GM12878 (cell line): ENCODE measurements at regions not wholly inside any gene's neighbourhood (a gene's known extent, or its start where the extent isn't known, plus 50 kb on each side); places are given as distances from the start of the nearest gene placed in this dataset.

ENCODE experiments used
- ATAC-seq: fragments of 200-7000 bp; cut with Tn5 transposase; 3 replicates; pipeline ENCODE4 v1.9.1; 2020; ENCODE audit warnings: mild to moderate bottlenecking, moderate library complexity
- BruUV-seq: library from RNA; stranded (reverse); fragments of 400-500 nt; replicated peaks from 2 replicates; lab custom pipeline; 2021; lab: Mats Ljungman, UMichigan
- CTCF ChIA-PET: fragments of 300-600 bp; sonication (Branson Sonifier 250); formaldehyde crosslinking; extraction: SDS; loops from one replicate; lab custom pipeline; 2021; ENCODE audit warnings: inconsistent platforms; lab: Yijun Ruan, JAX
- POLR2A ChIA-PET: fragments of 350-600 bp; formaldehyde crosslinking; extraction: SDS; loops from one replicate; lab custom pipeline; 2021; ENCODE audit warnings: inconsistent platforms; lab: Charles Lee
- RAD21 ChIA-PET: fragments of 300-600 bp; sonication (Branson Sonifier 250); formaldehyde crosslinking; loops from one replicate; lab custom pipeline; 2023; ENCODE audit warnings: antibody characterized with exemption; ENCODE audit not compliant: unreplicated experiment; lab: Charles Lee
- SMC1A ChIA-PET: fragments of 300-600 bp; sonication (Branson Sonifier 250); formaldehyde crosslinking; loops from one replicate; lab custom pipeline; 2023; ENCODE audit not compliant: unreplicated experiment, uncharacterized antibody; lab: Charles Lee
- DNase-seq: peaks from one replicate; pipeline ENCODE4 v3.0.0-alpha.2; 2011; ENCODE audit warnings: low read depth, low spot score
- FAIRE-seq: peaks from 3 replicates; lab custom pipeline; 2011; peaks lifted over from hg19 to GRCh38; lab: Jason Lieb, UNC
- H2AFZ ChIP-seq: 2 replicates; pipeline ENCODE4 v1.6.0; 2011; ENCODE audit warnings: low read depth, low read length, control low read depth; ENCODE audit not compliant: control insufficient read depth
- H3K27ac ChIP-seq: 2 replicates; pipeline ENCODE4 v1.5.1; 2011; ENCODE audit warnings: control low read depth; ENCODE audit not compliant: control insufficient read depth, insufficient read depth
- H3K27me3 ChIP-seq, 2 experiments: replicated peaks in 1 of 2; 2 replicates each; pipeline versions ENCODE4 v1.6.0 to v1.6.1; 2011; ENCODE audit warnings: low read length in 1 of 2; ENCODE audit not compliant: control insufficient read depth in 2 of 2, insufficient read depth in 2 of 2
- H3K36me3 ChIP-seq, 2 experiments: 2 replicates each; pipeline ENCODE4 v1.5.1; 2011; ENCODE audit warnings: low read length in 1 of 2; ENCODE audit not compliant: control insufficient read depth in 2 of 2, insufficient read depth in 2 of 2
- H3K4me1 ChIP-seq: 2 replicates; pipeline ENCODE4 v1.6.1; 2011; ENCODE audit warnings: mild to moderate bottlenecking, low read length, moderate library complexity, mixed read lengths; ENCODE audit not compliant: control insufficient read depth, insufficient read depth
- H3K4me2 ChIP-seq: 2 replicates; pipeline ENCODE4 v1.6.0; 2011; ENCODE audit warnings: control low read depth; ENCODE audit not compliant: control insufficient read depth, insufficient read depth
- H3K4me3 ChIP-seq: fragments of 200-600 bp; sonication (generic); 2 replicates; pipeline ENCODE4 v1.5.1; 2016
- H3K79me2 ChIP-seq: 2 replicates; pipeline ENCODE4 v1.6.0; 2011; ENCODE audit warnings: low read length; ENCODE audit not compliant: control insufficient read depth, insufficient read depth
- H3K9ac ChIP-seq: 2 replicates; pipeline ENCODE4 v1.8.0; 2011; ENCODE audit warnings: low read length, control low read depth, mixed read lengths; ENCODE audit not compliant: control insufficient read depth, insufficient read depth
- H3K9me3 ChIP-seq: replicated peaks from 3 replicates; pipeline ENCODE4 v1.5.1; 2011; ENCODE audit warnings: mild to moderate bottlenecking, low read length; ENCODE audit not compliant: control insufficient read depth, insufficient read depth
- H4K20me1 ChIP-seq: 2 replicates; pipeline ENCODE4 v1.6.0; 2011; ENCODE audit not compliant: control insufficient read depth, insufficient read depth
- CBX5 ChIP-seq: sonication (generic); IDR thresholded peaks from 2 replicates; pipeline ENCODE4 v1.6.1; 2016; ENCODE audit warnings: low read depth, moderate library complexity, mild to moderate bottlenecking, inconsistent platforms
- E4F1 ChIP-seq: fragments of 450-650 bp; IDR thresholded peaks from 2 replicates; pipeline ENCODE4 v1.6.1; 2018; ENCODE audit warnings: borderline replicate concordance, mild to moderate bottlenecking; ENCODE audit not compliant: partially characterized antibody
- EED ChIP-seq: sonication (generic); IDR thresholded peaks from 2 replicates; pipeline ENCODE4 v1.6.1; 2016; ENCODE audit warnings: antibody characterized with exemption, low read depth
- ESRRA ChIP-seq: IDR thresholded peaks from 2 replicates; pipeline ENCODE4 v1.6.1; 2012; ENCODE audit warnings: mild to moderate bottlenecking, low read length, improper control_type of control experiment
- HDGF ChIP-seq: fragments of 450-650 bp; IDR thresholded peaks from 2 replicates; pipeline ENCODE4 v1.6.1; 2016; ENCODE audit warnings: antibody characterized with exemption
- IKZF1 ChIP-seq: fragments of 450-650 bp; conservative IDR thresholded peaks from 2 replicates; pipeline ENCODE4 v1.6.1; 2017; ENCODE audit warnings: antibody characterized with exemption, mild to moderate bottlenecking
- IRF5 ChIP-seq: fragments of 450-650 bp; IDR thresholded peaks from 2 replicates; pipeline ENCODE4 v1.6.1; 2017; ENCODE audit warnings: borderline replicate concordance
- LARP7 ChIP-seq: fragments of 450-650 bp; IDR thresholded peaks from 2 replicates; pipeline ENCODE4 v1.6.1; 2017; ENCODE audit warnings: mild to moderate bottlenecking
- MEF2B ChIP-seq: fragments of 450-650 bp; IDR thresholded peaks from 2 replicates; pipeline ENCODE4 v1.6.1; 2018; ENCODE audit warnings: mild to moderate bottlenecking, moderate library complexity; ENCODE audit not compliant: partially characterized antibody, poor library complexity, severe bottlenecking
- MTA3 ChIP-seq: IDR thresholded peaks from 2 replicates; pipeline ENCODE4 v1.6.1; 2012; ENCODE audit warnings: low read length, inconsistent platforms, borderline replicate concordance
- NFIC ChIP-seq: IDR thresholded peaks from 2 replicates; pipeline ENCODE4 v1.6.1; 2012; ENCODE audit warnings: low read depth, mild to moderate bottlenecking, inconsistent platforms, low read length, moderate library complexity
- NFYA ChIP-seq: IDR thresholded peaks from 2 replicates; pipeline ENCODE4 v1.6.1; 2011; ENCODE audit warnings: low read depth, mild to moderate bottlenecking, low read length, improper control_type of control experiment, borderline replicate concordance
- RUNX3 ChIP-seq: IDR thresholded peaks from 2 replicates; pipeline ENCODE4 v1.6.1; 2012; ENCODE audit warnings: low read length, inconsistent platforms
- SKIL ChIP-seq: fragments of 450-650 bp; IDR thresholded peaks from 2 replicates; pipeline ENCODE4 v1.6.1; 2017; ENCODE audit warnings: mild to moderate bottlenecking, low read depth, inconsistent platforms; ENCODE audit not compliant: poor library complexity, severe bottlenecking
- SMARCA5 ChIP-seq: fragments of 450-650 bp; IDR thresholded peaks from 2 replicates; pipeline ENCODE4 v1.6.1; 2017; ENCODE audit warnings: mild to moderate bottlenecking
- TBL1XR1 ChIP-seq: IDR thresholded peaks from 2 replicates; pipeline ENCODE4 v1.6.1; 2012; ENCODE audit warnings: low read depth, low read length, improper control_type of control experiment
- TCF12 ChIP-seq: IDR thresholded peaks from 2 replicates; pipeline ENCODE4 v1.6.1; 2011; ENCODE audit warnings: low read depth, mild to moderate bottlenecking, low read length
- TCF3 ChIP-seq: IDR thresholded peaks from 2 replicates; pipeline ENCODE4 v1.6.1; 2012; ENCODE audit warnings: low read depth, mild to moderate bottlenecking, low read length, borderline replicate concordance; ENCODE audit not compliant: insufficient read depth
- ZSCAN29 ChIP-seq: fragments of 450-650 bp; IDR thresholded peaks from 2 replicates; pipeline ENCODE4 v1.6.1; 2017; ENCODE audit warnings: mild to moderate bottlenecking, moderate library complexity
- in situ Hi-C: fragments of 300-500 bp; cut with MboI; formaldehyde crosslinking; loops from 9 replicates; pipeline ENCODE4 v1.14.3; 2018; ENCODE audit warnings: mixed read lengths
- intact Hi-C: fragments of 100-400 bp; cut with micrococcal nuclease; formaldehyde crosslinking; loops from one replicate; pipeline ENCODE4 v1.14.2; 2022; ENCODE audit not compliant: unreplicated experiment

DNA sequence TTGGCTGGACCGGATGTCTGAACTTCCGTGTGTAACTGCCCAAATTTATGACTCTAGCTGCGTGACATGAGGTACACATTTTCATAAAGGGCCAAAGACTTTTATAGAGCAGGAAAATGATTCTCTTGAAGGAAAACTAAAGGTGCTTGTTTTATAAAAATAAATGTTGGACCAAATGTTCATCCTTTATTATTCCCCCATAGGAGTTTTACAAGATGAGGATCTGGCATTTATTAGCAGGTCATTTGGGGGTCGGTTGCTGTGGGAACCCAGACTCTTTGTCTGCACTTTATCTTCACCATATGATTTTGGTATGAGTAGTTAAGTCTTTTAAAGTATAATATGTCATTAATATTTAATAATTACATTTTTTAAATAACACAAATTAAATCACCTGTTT is 571.2 kb downstream of the EFNA5 start (continued):
- no peak for TF ChIP-seq MEF2B

DNA sequence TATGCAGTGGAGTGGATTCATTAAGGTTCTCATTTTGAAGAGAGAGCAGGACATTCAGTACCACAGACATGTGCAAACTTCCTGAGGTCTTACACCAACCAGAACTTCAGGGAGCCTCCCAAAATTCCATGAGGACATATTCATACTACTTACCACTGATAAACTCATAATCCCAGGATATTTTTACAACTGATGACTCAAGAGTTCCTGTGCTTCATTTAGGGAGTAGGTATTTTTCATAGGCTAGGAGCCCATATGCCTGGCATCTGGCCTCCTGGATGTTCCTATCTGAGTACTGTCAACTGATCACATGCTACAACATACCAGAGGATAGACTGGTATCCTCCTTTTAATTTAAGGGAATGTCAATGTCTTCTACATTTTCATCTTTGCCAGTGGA is 578.0 kb downstream of the EFNA5 start:
- ChIA-PET POLR2A (no interaction called here), SMC1A (no interaction called here), RAD21 (no interaction called here), CTCF (no interaction called here)
- no peaks in the 10 kb centered on the region for H3K4me1 ChIP-seq
- H3K27ac ChIP-seq, result no peak overlapping the region
- no TSS peak for BruUV-seq
- no peaks in the 10 kb centered on the region for H4K20me1 ChIP-seq
- DNase-seq (no peak), ATAC-seq (no peak), FAIRE-seq (no peak)
- TF ChIP-seq MTA3 (no peak), LARP7 (no peak), ZSCAN29 (no peak), E4F1 (no peak), IKZF1 (no peak), RUNX3 (no peak), MEF2B (no peak), NFIC (no peak), ESRRA (no peak), CBX5 (no peak), IRF5 (no peak), TCF3 (no peak), SKIL (no peak), HDGF (no peak), NFYA (no peak), TBL1XR1 (no peak), TCF12 (no peak), EED (no peak), SMARCA5 (no peak)
- H3K36me3 ChIP-seq, result no peaks in the 10 kb centered on the region
- no peak overlapping the region for H3K9ac ChIP-seq
- no peaks in the 10 kb centered on the region for H3K79me2 ChIP-seq
- H3K27me3 ChIP-seq, result no peaks in the 10 kb centered on the region
- H3K4me2 ChIP-seq, result no peak overlapping the region
- intact Hi-C loops, result no loop called here
- H3K4me3 ChIP-seq, result no peak overlapping the region
- no peaks in the 10 kb centered on the region; the same call in 2 of the 3 replicates for H3K9me3 ChIP-seq
- in situ Hi-C loops, result no loop called here
- H2AFZ ChIP-seq, result no peak overlapping the region
